ENCODE measurements at regions not wholly inside any gene's neighbourhood (a gene's known extent, or its start where the extent isn't known, plus 50 kb on each side); places are given as distances from the start of the nearest gene placed in this dataset.

- DNase-seq (ENCODE audit: low spot score) = no peak
- Histone ChIP-seq H3K27ac (no peak overlapping the region), H3K4me3 (no peak overlapping the region)
- no peak for TF ChIP-seq CTCF (IDR thresholded peaks at IDR 0.05)
Measured at GRCh38 chr2:236760246-236760645, 190.6 kb downstream of the ACKR3 start.

GRCh38 chr2:236761358-236761757, 191.7 kb downstream of the ACKR3 start:
- H3K27ac ChIP-seq = no peak overlapping the region
- H3K4me3 ChIP-seq = no peak overlapping the region
- no peak for DNase-seq (ENCODE audit: low spot score)
- TF ChIP-seq CTCF (IDR thresholded peaks at IDR 0.05) = no peak

GRCh38 chr2:236762628-236763027, 193.0 kb downstream of the ACKR3 start:
- TF ChIP-seq CTCF (IDR thresholded peaks at IDR 0.05) = no peak
- H3K4me3 ChIP-seq = no peak overlapping the region
- no peak for DNase-seq (ENCODE audit: low spot score)
- no peak overlapping the region for H3K27ac ChIP-seq

GRCh38 chr2:236763857-236764256, 194.2 kb downstream of the ACKR3 start:
- TF ChIP-seq CTCF (IDR thresholded peaks at IDR 0.05) = no peak
- Histone ChIP-seq H3K27ac (no peak overlapping the region), H3K4me3 (no peak overlapping the region)
- no peak for DNase-seq (ENCODE audit: low spot score)

GRCh38 chr2:236764716-236765115, 195.1 kb downstream of the ACKR3 start:
- no peak for DNase-seq (ENCODE audit: low spot score)
- no peak for TF ChIP-seq CTCF (IDR thresholded peaks at IDR 0.05)

GRCh38 chr2:236765478-236765877, 195.9 kb downstream of the ACKR3 start:
- no peak for TF ChIP-seq CTCF (IDR thresholded peaks at IDR 0.05)
- no peak for DNase-seq (ENCODE audit: low spot score)
- Histone ChIP-seq H3K27ac (no peak overlapping the region), H3K4me3 (no peak overlapping the region)

More at GRCh38 chr2:236764716-236765115, 195.1 kb downstream of the ACKR3 start:
- Histone ChIP-seq H3K4me3 (no peak overlapping the region), H3K27ac (no peak overlapping the region)

- DNase-seq (ENCODE audit: low spot score) = no peak
- TF ChIP-seq CTCF (IDR thresholded peaks at IDR 0.05) = no peak
- Histone ChIP-seq H3K4me3 (no peak overlapping the region), H3K27ac (no peak overlapping the region)
Measured at GRCh38 chr2:236766850-236767249, 197.2 kb downstream of the ACKR3 start.
